ENCODE measurements at regions not wholly inside any gene's neighbourhood (a gene's known extent, or its start where the extent isn't known, plus 50 kb on each side); places are given as distances from the start of the nearest gene placed in this dataset.

- no peak for DNase-seq (ENCODE audit: low read depth in 2 of 2)
Observed at GRCh38 chr5:15209053-15209762, 290.8 kb upstream of the FBXL7 start.

GRCh38 chr5:15206133-15206532 lies 293.8 kb upstream of the FBXL7 start:
- no peak for DNase-seq (ENCODE audit: low read depth in 2 of 2)

GRCh38 chr5:15203376-15203775 lies 296.6 kb upstream of the FBXL7 start:
- no peak for DNase-seq (ENCODE audit: low read depth in 2 of 2)

- DNase-seq (ENCODE audit: low read depth in 2 of 2): no peak
Observed at GRCh38 chr5:15191012-15191411, 309.0 kb upstream of the FBXL7 start.

- no peak for DNase-seq (ENCODE audit: low read depth in 2 of 2)
Observed at GRCh38 chr5:15183520-15183919, 311.9 kb upstream of the ANKH start.

GRCh38 chr5:15170173-15170572 lies 298.6 kb upstream of the ANKH start:
- DNase-seq (ENCODE audit: low read depth in 2 of 2): no peak

GRCh38 chr5:15168358-15168757 lies 296.8 kb upstream of the ANKH start:
- no peak for DNase-seq (ENCODE audit: low read depth in 2 of 2)

- DNase-seq (ENCODE audit: low read depth in 2 of 2): no peak
Observed at GRCh38 chr5:15160091-15160490, 288.5 kb upstream of the ANKH start.

- DNase-seq (ENCODE audit: low read depth in 2 of 2): no peak
Observed at GRCh38 chr5:15159606-15160005, 288.0 kb upstream of the ANKH start.

GRCh38 chr5:15142458-15142857 lies 270.9 kb upstream of the ANKH start:
- no peak for DNase-seq (ENCODE audit: low read depth in 2 of 2)

GRCh38 chr5:15137414-15137813 lies 265.8 kb upstream of the ANKH start:
- DNase-seq (ENCODE audit: low read depth in 2 of 2): no peak

GRCh38 chr5:15135661-15136060 lies 264.1 kb upstream of the ANKH start:
- DNase-seq (ENCODE audit: low read depth in 2 of 2): no peak

- DNase-seq (ENCODE audit: low read depth in 2 of 2): no peak
Observed at GRCh38 chr5:15133456-15133965, 261.9 kb upstream of the ANKH start.

- no peak for DNase-seq (ENCODE audit: low read depth in 2 of 2)
Observed at GRCh38 chr5:15132816-15133405, 261.3 kb upstream of the ANKH start.

GRCh38 chr5:15131909-15132308 lies 260.3 kb upstream of the ANKH start:
- no peak for DNase-seq (ENCODE audit: low read depth in 2 of 2)

GRCh38 chr5:15124871-15125568 lies 253.4 kb upstream of the ANKH start:
- DNase-seq (ENCODE audit: low read depth in 2 of 2): no peak

GRCh38 chr5:15124461-15124860 lies 252.9 kb upstream of the ANKH start:
- no peak for DNase-seq (ENCODE audit: low read depth in 2 of 2)

GRCh38 chr5:15117688-15118087 lies 246.1 kb upstream of the ANKH start:
- no peak for DNase-seq (ENCODE audit: low read depth in 2 of 2)

- DNase-seq (ENCODE audit: low read depth in 2 of 2): no peak
Observed at GRCh38 chr5:15116996-15117395, 245.4 kb upstream of the ANKH start.

GRCh38 chr5:15106530-15107283 lies 235.1 kb upstream of the ANKH start:
- no peak for DNase-seq (ENCODE audit: low read depth in 2 of 2)

- DNase-seq (ENCODE audit: low read depth in 2 of 2): peak in 1 of 2 donors; percentile 1
Observed at GRCh38 chr5:15105799-15106393, 234.3 kb upstream of the ANKH start.

- no peak for DNase-seq (ENCODE audit: low read depth in 2 of 2)
Observed at GRCh38 chr5:15103864-15104263, 232.3 kb upstream of the ANKH start.
